ENCODE measurements at regions not wholly inside any gene's neighbourhood (a gene's known extent, or its start where the extent isn't known, plus 50 kb on each side); places are given as distances from the start of the nearest gene placed in this dataset.

DNA sequence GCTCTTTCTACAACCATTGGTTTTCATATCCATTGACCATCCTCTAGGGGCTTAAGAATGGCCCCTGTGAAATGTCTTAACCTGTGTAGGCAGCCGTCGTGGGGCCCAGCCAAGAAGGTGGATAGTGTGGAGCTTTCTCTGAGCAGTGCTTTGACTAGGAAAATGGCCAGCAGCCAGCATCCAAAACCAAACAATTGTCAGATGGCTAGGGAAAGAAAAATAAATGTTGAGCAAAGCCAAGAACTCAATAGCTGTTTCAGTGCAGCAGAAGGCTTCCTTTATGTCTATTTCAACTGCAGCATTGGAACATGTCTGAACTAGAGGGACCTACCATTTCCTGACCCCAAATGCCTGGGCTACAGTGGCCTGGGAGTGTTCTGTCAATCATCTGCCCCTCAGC lies 374.9 kb downstream of the TLE4 start:
- CTCF ChIA-PET (ENCODE audit: partially characterized antibody) = interaction anchor here (1.4 kb wide), 1 partner anchor 10 kb away, joined by 3 read pairs; no protein-coding TSS in a partner anchor
- 100% methylated on average over 2 of the region's 2 CpGs; no CpG with 5 or more reads in 1 of the 2 experiments for WGBS, 2 experiments (ENCODE audit: extremely low coverage in 1 of 2, insufficient coverage in 1 of 2, insufficient read length in 1 of 2, insufficient replicate concordance in 2 of 2, low coverage in 1 of 2, low lambda C conversion rate in 2 of 2, missing lambda C conversion rate in 1 of 2)
- Histone ChIP-seq H3K4me2 (ENCODE audit: insufficient read depth in 1 of 2, low read depth in 2 of 2, low read length in 2 of 2) (no peak overlapping the region), H4K91ac (replicated peaks; ENCODE audit: insufficient read length, low read length) (no peak overlapping the region), H3K79me1 (ENCODE audit: low read depth, low read length) (no peaks in the 10 kb centered on the region), H3K18ac (ENCODE audit: extremely low read depth, low read length) (no peak overlapping the region), H3K27ac (ENCODE audit: low read depth, low read length) (no peak overlapping the region), H3K36me3 (ENCODE audit: control insufficient read depth in 2 of 4, insufficient read depth in 4 of 4, low read length in 3 of 4) (no peaks in the 10 kb centered on the region), H2BK20ac (ENCODE audit: low read length) (no peak overlapping the region), H3K14ac (ENCODE audit: insufficient read length) (no peak overlapping the region), H3K56ac (replicated peaks; ENCODE audit: insufficient read length, low read depth, low read length) (no peak overlapping the region), H3K27me3 (replicated peaks in 1 of 4; ENCODE audit: control insufficient read depth in 3 of 4, extremely low read depth in 1 of 4, insufficient read depth in 3 of 4, low read length in 3 of 4) (no peaks in the 10 kb centered on the region), H4K8ac (ENCODE audit: extremely low read depth, insufficient read depth, low read length) (no peak overlapping the region), H2AK5ac (ENCODE audit: low read depth, low read length) (no peak overlapping the region), H3K79me2 (ENCODE audit: control insufficient read depth in 1 of 2, insufficient read depth in 2 of 2, low read length in 2 of 2) (no peaks in the 10 kb centered on the region), H2BK12ac (ENCODE audit: low read depth, low read length) (no peak overlapping the region), H3K23me2 (ENCODE audit: low read depth, low read length) (no peaks in the 10 kb centered on the region), H2AFZ (ENCODE audit: low read length) (no peak overlapping the region), H3K4me1 (replicated peaks in 1 of 4; ENCODE audit: control insufficient read depth in 3 of 4, insufficient read depth in 4 of 4, low read length in 3 of 4) (no peaks in the 10 kb centered on the region), H2BK15ac (ENCODE audit: low read length) (no peak overlapping the region), H3K23ac (ENCODE audit: insufficient read length) (no peak overlapping the region), H4K5ac (ENCODE audit: insufficient read length, low read depth, low read length) (no peak overlapping the region), H4K20me1 (replicated peaks in 1 of 2; ENCODE audit: control insufficient read depth in 1 of 2, insufficient read depth in 2 of 2, low read length in 2 of 2) (no peaks in the 10 kb centered on the region), H3K9ac (replicated peaks in 1 of 4; ENCODE audit: extremely low read depth in 1 of 4, low read depth in 3 of 4, low read length in 3 of 4) (no peak overlapping the region), H3K9me3 (ENCODE audit: insufficient read depth in 2 of 2, low read depth in 1 of 2, low read length in 1 of 2) (no peaks in the 10 kb centered on the region), H3K4me3 (ENCODE audit: extremely low read depth in 1 of 4, insufficient read depth in 2 of 4, low read depth in 3 of 4, low read length in 4 of 4) (no peak overlapping the region), H2BK5ac (ENCODE audit: low read depth, low read length) (no peak overlapping the region), H2BK120ac (replicated peaks; ENCODE audit: low read depth, low read length) (no peak overlapping the region), H3K4ac (replicated peaks; ENCODE audit: insufficient read length, low read depth, low read length) (no peak overlapping the region)
- DNase-seq (ENCODE audit: low read depth in 1 of 2, low spot score in 2 of 2) (no peak), FAIRE-seq (no peak)
- no peak for TF ChIP-seq SIRT6 (IDR thresholded peaks at IDR 0.05; ENCODE audit: low read length)
- TF ChIP-seq POLR2AphosphoS5 (IDR thresholded peaks at IDR 0.05; ENCODE audit: low read depth, low read length) = no peak
- TF ChIP-seq, protein P1, sequence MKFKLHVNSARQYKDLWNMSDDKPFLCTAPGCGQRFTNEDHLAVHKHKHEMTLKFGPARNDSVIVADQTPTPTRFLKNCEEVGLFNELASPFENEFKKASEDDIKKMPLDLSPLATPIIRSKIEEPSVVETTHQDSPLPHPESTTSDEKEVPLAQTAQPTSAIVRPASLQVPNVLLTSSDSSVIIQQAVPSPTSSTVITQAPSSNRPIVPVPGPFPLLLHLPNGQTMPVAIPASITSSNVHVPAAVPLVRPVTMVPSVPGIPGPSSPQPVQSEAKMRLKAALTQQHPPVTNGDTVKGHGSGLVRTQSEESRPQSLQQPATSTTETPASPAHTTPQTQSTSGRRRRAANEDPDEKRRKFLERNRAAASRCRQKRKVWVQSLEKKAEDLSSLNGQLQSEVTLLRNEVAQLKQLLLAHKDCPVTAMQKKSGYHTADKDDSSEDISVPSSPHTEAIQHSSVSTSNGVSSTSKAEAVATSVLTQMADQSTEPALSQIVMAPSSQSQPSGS (IDR thresholded peaks at IDR 0.05; ENCODE audit: low read length) = no peak
- no peak for TF ChIP-seq SAP30 (IDR thresholded peaks at IDR 0.05; ENCODE audit: insufficient read depth, insufficient replicate concordance, low read length)
- POLR2A ChIA-PET (ENCODE audit: partially characterized antibody) = no interaction called here
